Astrocyte (in vitro differentiated cells and primary cell): ENCODE measurements at regions not wholly inside any gene's neighbourhood (a gene's known extent, or its start where the extent isn't known, plus 50 kb on each side); places are given as distances from the start of the nearest gene placed in this dataset.

Experiments used
- CTCF ChIP-seq: IDR thresholded peaks from 2 replicates; pipeline ENCODE4 v1.5.1; 2011; ENCODE audit warnings: low read depth, mild to moderate bottlenecking, inconsistent platforms, low read length, moderate library complexity; ENCODE audit not compliant: insufficient read depth
- EZH2 ChIP-seq: IDR thresholded peaks from 2 replicates; pipeline ENCODE4 v1.6.1; 2012; ENCODE audit warnings: mild to moderate bottlenecking, low read length, inconsistent platforms; ENCODE audit not compliant: insufficient read depth

- no peak for TF ChIP-seq CTCF
- TF ChIP-seq EZH2 = no peak
Observed at GRCh38 chr17:30586818-30587595, 109.8 kb downstream of the GOSR1 start.
